HCT116 (cell line): ENCODE measurements at regions not wholly inside any gene's neighbourhood (a gene's known extent, or its start where the extent isn't known, plus 50 kb on each side); places are given as distances from the start of the nearest gene placed in this dataset.

Experiments
- ATAC-seq: fragments of 200-7000 bp; cut with Tn5 transposase; 2 replicates; pipeline ENCODE4 v1.9.1; 2020; ENCODE audit warnings: mild to moderate bottlenecking, moderate library complexity
- BruUV-seq: library from RNA; stranded (reverse); fragments of 400-500 nt; replicated peaks from 2 replicates; lab custom pipeline; 2021; lab: Mats Ljungman, UMichigan
- CTCF ChIA-PET: fragments of 300-600 bp; sonication (Branson Sonifier 250); formaldehyde crosslinking; loops from one replicate; lab custom pipeline; 2021; ENCODE audit warnings: antibody characterized with exemption; lab: Charles Lee
- POLR2A ChIA-PET: fragments of 300-600, 350-600 bp; sonication (Branson Sonifier 250); formaldehyde crosslinking; loops from one replicate; lab custom pipeline; 2021; ENCODE audit warnings: antibody characterized with exemption; lab: Charles Lee
- RAD21 ChIA-PET, 2 experiments: fragments of 300-600 bp; sonication (Branson Sonifier 250); formaldehyde crosslinking; loops; one replicate each; lab custom pipeline; 2023; ENCODE audit warnings: low total read pairs in 2 of 2; ENCODE audit not compliant: uncharacterized antibody in 2 of 2, unreplicated experiment in 2 of 2, low non-redundant PET in 1 of 2; lab: Charles Lee
- DNase-seq: peaks from one replicate; pipeline ENCODE4 v3.0.0-alpha.2; 2010; ENCODE audit warnings: low read depth, low spot score
- H2AFZ ChIP-seq: fragments of 200-600 bp; shearing (Covaris generic), sonication (generic); 2 replicates; pipeline ENCODE4 v1.6.1; 2017; ENCODE audit warnings: low read depth, mixed run types, mixed read lengths, antibody characterized with exemption, low read length; ENCODE audit not compliant: poor library complexity, severe bottlenecking
- H3K27ac ChIP-seq: 2 replicates; pipeline ENCODE4 v1.5.1; 2012; ENCODE audit warnings: low read depth, low read length
- H3K27me3 ChIP-seq: fragments of 200-600 bp; sonication (generic); 2 replicates; pipeline ENCODE4 v1.6.1; 2016; ENCODE audit warnings: mixed run types, low read length, mixed read lengths; ENCODE audit not compliant: insufficient read depth
- H3K36me3 ChIP-seq, 2 experiments: fragments of 200-500 bp in 1 of 2; fragments of 200-600 bp in 1 of 2; sonication (Bioruptor generic) in 1 of 2; sonication (generic) in 1 of 2; 2 replicates each; pipeline versions ENCODE4 v1.5.1 to v1.6.1; 2014 to 2016; ENCODE audit warnings: low read length in 2 of 2, inconsistent platforms in 1 of 2, mixed read lengths in 1 of 2, mixed run types in 1 of 2; ENCODE audit not compliant: insufficient read depth in 2 of 2, control insufficient read depth in 1 of 2
- H3K4me1 ChIP-seq, 2 experiments: fragments of 200-600 bp in 1 of 2; sonication (generic) in 1 of 2; 2 replicates each; pipeline versions ENCODE4 v1.5.1 to v1.6.1; 2012 to 2017; ENCODE audit warnings: low read length in 2 of 2, inconsistent platforms in 1 of 2, mild to moderate bottlenecking in 1 of 2, mixed read lengths in 1 of 2, mixed run types in 1 of 2, moderate library complexity in 1 of 2; ENCODE audit not compliant: insufficient read depth in 2 of 2, control insufficient read depth in 1 of 2
- H3K4me2 ChIP-seq: fragments of 200-600 bp; sonication (generic); 2 replicates; pipeline ENCODE4 v1.6.1; 2017; ENCODE audit warnings: mixed run types, low read length, mixed read lengths
- H3K4me3 ChIP-seq, 2 experiments: fragments of 200-600 bp in 1 of 2; sonication (generic) in 1 of 2; replicated peaks in 1 of 2; 2 replicates each; pipeline ENCODE4 v1.5.1; 2011 to 2016; ENCODE audit warnings: low read length in 2 of 2, control low read depth in 1 of 2, low read depth in 1 of 2, mild to moderate bottlenecking in 1 of 2, mixed read lengths in 1 of 2, mixed run types in 1 of 2
- H3K79me2 ChIP-seq: fragments of 200-600 bp; sonication (generic); 2 replicates; pipeline ENCODE4 v1.6.1; 2017; ENCODE audit warnings: mild to moderate bottlenecking, mixed run types, low read length, moderate library complexity, mixed read lengths; ENCODE audit not compliant: insufficient read depth
- H3K9ac ChIP-seq: fragments of 200-600 bp; sonication (generic); 2 replicates; pipeline ENCODE4 v1.6.1; 2016; ENCODE audit warnings: low read length, mixed read lengths
- H3K9me2 ChIP-seq: fragments of 200-600 bp; sonication (generic), shearing (Covaris generic); 2 replicates; pipeline ENCODE4 v1.6.1; 2017; ENCODE audit warnings: mixed run types, mild to moderate bottlenecking, moderate library complexity; ENCODE audit not compliant: insufficient read depth
- H3K9me3 ChIP-seq, 2 experiments: fragments of 200-500 bp in 1 of 2; fragments of 200-600 bp in 1 of 2; sonication (Bioruptor generic) in 1 of 2; sonication (generic) in 1 of 2; 2 replicates each; pipeline ENCODE4 v1.6.1; 2014 to 2017; ENCODE audit warnings: low read length in 2 of 2, mixed read lengths in 2 of 2, inconsistent platforms in 1 of 2, low read depth in 1 of 2, mild to moderate bottlenecking in 1 of 2, mixed run types in 1 of 2, moderate library complexity in 1 of 2; ENCODE audit not compliant: control insufficient read depth in 1 of 2, insufficient read depth in 1 of 2
- H4K20me1 ChIP-seq: fragments of 200-600 bp; sonication (generic), shearing (Covaris generic); 2 replicates; pipeline ENCODE4 v1.6.1; 2017; ENCODE audit warnings: mixed run types, mild to moderate bottlenecking, moderate library complexity; ENCODE audit not compliant: insufficient read depth
- CBX3 ChIP-seq: IDR thresholded peaks from 2 replicates; pipeline ENCODE4 v1.6.1; 2012; ENCODE audit warnings: low read depth
- CTCF ChIP-seq, 3 experiments: fragments of 200-600 bp in 1 of 3; sonication (generic) in 1 of 3; IDR thresholded peaks in 2 of 3; conservative IDR thresholded peaks in 1 of 3; 2 replicates each; pipeline ENCODE4 v1.5.1; 2012 to 2017; ENCODE audit warnings: low read depth in 2 of 3, low read length in 2 of 3, antibody characterized with exemption in 1 of 3, borderline replicate concordance in 1 of 3, control low read depth in 1 of 3, mild to moderate bottlenecking in 1 of 3, mixed read lengths in 1 of 3, mixed run types in 1 of 3, moderate library complexity in 1 of 3; ENCODE audit not compliant: insufficient read depth in 1 of 3
- ELF1 ChIP-seq: IDR thresholded peaks from 2 replicates; pipeline ENCODE4 v1.6.1; 2012; ENCODE audit warnings: low read depth, borderline replicate concordance
- EZH2phosphoT487 ChIP-seq: fragments of 200-600 bp; IDR thresholded peaks from 2 replicates; pipeline ENCODE4 v1.6.1; 2018; ENCODE audit warnings: antibody characterized with exemption, borderline replicate concordance
- FOSL1 ChIP-seq: IDR thresholded peaks from 2 replicates; pipeline ENCODE4 v1.6.1; 2012; ENCODE audit warnings: low read depth
- MAX ChIP-seq: IDR thresholded peaks from 2 replicates; pipeline ENCODE4 v1.6.1; 2012
- POLR2A ChIP-seq: IDR thresholded peaks from 2 replicates; pipeline ENCODE4 v1.7.0; 2011; ENCODE audit warnings: borderline replicate concordance; ENCODE audit not compliant: insufficient read depth, insufficient read length; ENCODE audit errors: extremely low read depth
- POLR2AphosphoS5 ChIP-seq: IDR thresholded peaks from 2 replicates; pipeline ENCODE4 v1.6.1; 2011; ENCODE audit warnings: mild to moderate bottlenecking, low read depth, low read length, moderate library complexity
- RAD21 ChIP-seq: IDR thresholded peaks from 2 replicates; pipeline ENCODE4 v1.6.1; 2012; ENCODE audit warnings: low read depth, mild to moderate bottlenecking
- REST ChIP-seq: IDR thresholded peaks from 2 replicates; pipeline ENCODE4 v1.6.1; 2012; ENCODE audit warnings: low read depth
- SIN3A ChIP-seq: IDR thresholded peaks from 2 replicates; pipeline ENCODE4 v1.6.1; 2012; ENCODE audit warnings: low read depth
- SP1 ChIP-seq: IDR thresholded peaks from 2 replicates; pipeline ENCODE4 v1.6.1; 2012; ENCODE audit warnings: low read depth
- SRF ChIP-seq: IDR thresholded peaks from 2 replicates; pipeline ENCODE4 v1.6.1; 2012; ENCODE audit warnings: low read depth
- TCF7L2 ChIP-seq: IDR thresholded peaks from 2 replicates; pipeline ENCODE4 v1.7.0; 2011; ENCODE audit warnings: borderline replicate concordance, inconsistent platforms; ENCODE audit not compliant: insufficient read depth, insufficient read length; ENCODE audit errors: extremely low read depth
- YY1 ChIP-seq: IDR thresholded peaks from 2 replicates; pipeline ENCODE4 v1.6.1; 2011; ENCODE audit warnings: low read length, low read depth, moderate library complexity, mild to moderate bottlenecking; ENCODE audit not compliant: insufficient replicate concordance; ENCODE audit errors: extremely low read depth
- ZBTB33 ChIP-seq: IDR thresholded peaks from 2 replicates; pipeline ENCODE4 v1.6.1; 2011; ENCODE audit warnings: mild to moderate bottlenecking, low read length, moderate library complexity; ENCODE audit not compliant: insufficient replicate concordance; ENCODE audit errors: extremely low read depth
- ZFX ChIP-seq: fragments of 450-650 bp; IDR thresholded peaks from 2 replicates; pipeline ENCODE4 v1.6.1; 2017
- ZNF274 ChIP-seq: fragments of 200-500 bp; sonication (Bioruptor generic); IDR thresholded peaks from 2 replicates; pipeline ENCODE4 v1.6.1; 2014; ENCODE audit warnings: mild to moderate bottlenecking, low read depth, low read length, inconsistent platforms
- intact Hi-C: fragments of 100-400 bp; cut with micrococcal nuclease; formaldehyde crosslinking; loops from 2 replicates; pipeline ENCODE4 v1.10.0; 2022

- H3K9me2 ChIP-seq = no peaks in the 10 kb centered on the region
- no peak overlapping the region for H3K27ac ChIP-seq
- TF ChIP-seq ZFX (no peak), ZNF274 (no peak), CBX3 (no peak), YY1 (no peak), TCF7L2 (no peak), EZH2phosphoT487 (no peak), SIN3A (no peak), REST (no peak), FOSL1 (no peak), POLR2AphosphoS5 (no peak), SRF (no peak), RAD21 (no peak), POLR2A (no peak), ZBTB33 (no peak), MAX (no peak), SP1 (no peak), ELF1 (no peak), CTCF (IDR thresholded peaks at IDR 0.05 in 2 of 3, conservative IDR thresholded peaks at IDR 0.05 in 1 of 3; ENCODE audit: borderline replicate concordance in 1 of 3, insufficient read depth in 1 of 3, low read depth in 2 of 3, low read length in 2 of 3) (no peak)
- TF ChIP-seq, all 23 proteins: peak for 0
- no TSS peak for BruUV-seq
- ChIA-PET POLR2A (no interaction called here), CTCF (no interaction called here), RAD21 (no interaction called here)
- no peaks in the 10 kb centered on the region for H3K79me2 ChIP-seq
- H3K9me3 ChIP-seq = peaks cover 0 to 26% of the 10 kb centered on the region in 2 experiments; a peak in 2 of 4 replicates
- no peak overlapping the region for H2AFZ ChIP-seq
- H3K4me2 ChIP-seq = no peak overlapping the region
- no peak overlapping the region for H3K4me3 ChIP-seq
- no peak for DNase-seq
- no peaks in the 10 kb centered on the region for H4K20me1 ChIP-seq
- H3K9ac ChIP-seq = no peak overlapping the region
- intact Hi-C loops = no loop called here
- H3K27me3 ChIP-seq = no peaks in the 10 kb centered on the region
- ATAC-seq = no peak
- no peaks in the 10 kb centered on the region for H3K4me1 ChIP-seq
- H3K36me3 ChIP-seq = no peaks in the 10 kb centered on the region
These were observed 111.5 kb upstream of the CDH4 start for GRCh38 chr20:61140576-61140975.
